K562 (cell line): ENCODE measurements at regions not wholly inside any gene's neighbourhood (a gene's known extent, or its start where the extent isn't known, plus 50 kb on each side); places are given as distances from the start of the nearest gene placed in this dataset.

Source experiments
- ETS2 ChIP-seq: IDR thresholded peaks from 2 replicates; pipeline ENCODE4 v1.6.1; 2016; ENCODE audit warnings: borderline replicate concordance, missing genetic modification characterization, mild to moderate bottlenecking, moderate library complexity, missing compliant biosample characterization; ENCODE audit not compliant: poor library complexity, severe bottlenecking
- RBM25 ChIP-seq: fragments of 200-400 bp; formaldehyde crosslinking; IDR thresholded peaks from 2 replicates; pipeline ENCODE4 v1.6.1; 2018; ENCODE audit warnings: low read length, low read depth, moderate library complexity; ENCODE audit not compliant: severe bottlenecking
- RFX1 ChIP-seq: fragments of 450-650 bp; IDR thresholded peaks from 2 replicates; pipeline ENCODE4 v1.6.1; 2016; ENCODE audit warnings: mild to moderate bottlenecking, moderate library complexity
- ZSCAN32 ChIP-seq: fragments of 450-650 bp; formaldehyde crosslinking; IDR thresholded peaks from 2 replicates; pipeline ENCODE4 v1.4.0; 2020; ENCODE audit warnings: mild to moderate bottlenecking, moderate library complexity
- TF ChIP-seq, protein P1 (sequence below): fragments of 450-650 bp; IDR thresholded peaks from 2 replicates; pipeline ENCODE4 v1.6.1; 2017; ENCODE audit warnings: antibody characterized with exemption, mild to moderate bottlenecking

DNA sequence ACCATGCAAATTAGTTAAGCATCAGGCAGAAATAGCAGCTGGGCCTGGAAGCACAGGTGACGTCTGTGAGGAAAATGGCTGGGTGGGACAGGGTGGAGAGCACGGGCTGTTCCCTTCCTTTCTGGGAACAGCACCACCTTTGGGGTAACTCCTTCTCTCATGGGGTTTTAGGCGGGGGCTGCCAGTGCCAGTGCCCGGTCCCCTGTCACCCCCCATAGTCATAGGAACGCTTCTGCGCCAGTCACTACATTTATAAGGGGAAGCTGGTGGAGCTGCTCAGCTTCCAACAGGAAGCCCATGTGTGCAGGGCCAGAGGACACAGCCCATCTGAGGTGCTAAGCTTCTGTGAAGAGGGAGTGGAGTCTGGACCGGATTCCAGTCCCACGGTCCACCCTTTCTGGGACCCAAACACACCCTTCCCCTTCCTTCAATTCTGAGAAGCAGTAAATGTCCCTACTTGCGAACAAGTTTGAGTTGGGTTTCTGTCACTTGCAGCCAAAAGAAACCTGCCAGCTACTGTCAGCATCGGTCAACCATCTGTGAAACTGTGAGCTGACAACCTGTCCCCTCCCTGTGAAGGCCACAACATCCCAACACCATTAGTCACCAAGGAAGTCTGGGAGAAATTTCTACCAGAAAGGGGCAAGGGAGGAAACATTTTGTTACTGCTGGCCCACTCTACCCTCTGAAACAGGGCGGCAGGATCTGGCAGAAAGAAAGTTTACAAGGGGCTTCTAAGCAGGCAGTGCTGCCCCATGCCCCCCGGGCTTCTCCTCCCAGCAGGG lies 86.0 kb upstream of the AMZ2 start (continued):
- TF ChIP-seq, protein P1, sequence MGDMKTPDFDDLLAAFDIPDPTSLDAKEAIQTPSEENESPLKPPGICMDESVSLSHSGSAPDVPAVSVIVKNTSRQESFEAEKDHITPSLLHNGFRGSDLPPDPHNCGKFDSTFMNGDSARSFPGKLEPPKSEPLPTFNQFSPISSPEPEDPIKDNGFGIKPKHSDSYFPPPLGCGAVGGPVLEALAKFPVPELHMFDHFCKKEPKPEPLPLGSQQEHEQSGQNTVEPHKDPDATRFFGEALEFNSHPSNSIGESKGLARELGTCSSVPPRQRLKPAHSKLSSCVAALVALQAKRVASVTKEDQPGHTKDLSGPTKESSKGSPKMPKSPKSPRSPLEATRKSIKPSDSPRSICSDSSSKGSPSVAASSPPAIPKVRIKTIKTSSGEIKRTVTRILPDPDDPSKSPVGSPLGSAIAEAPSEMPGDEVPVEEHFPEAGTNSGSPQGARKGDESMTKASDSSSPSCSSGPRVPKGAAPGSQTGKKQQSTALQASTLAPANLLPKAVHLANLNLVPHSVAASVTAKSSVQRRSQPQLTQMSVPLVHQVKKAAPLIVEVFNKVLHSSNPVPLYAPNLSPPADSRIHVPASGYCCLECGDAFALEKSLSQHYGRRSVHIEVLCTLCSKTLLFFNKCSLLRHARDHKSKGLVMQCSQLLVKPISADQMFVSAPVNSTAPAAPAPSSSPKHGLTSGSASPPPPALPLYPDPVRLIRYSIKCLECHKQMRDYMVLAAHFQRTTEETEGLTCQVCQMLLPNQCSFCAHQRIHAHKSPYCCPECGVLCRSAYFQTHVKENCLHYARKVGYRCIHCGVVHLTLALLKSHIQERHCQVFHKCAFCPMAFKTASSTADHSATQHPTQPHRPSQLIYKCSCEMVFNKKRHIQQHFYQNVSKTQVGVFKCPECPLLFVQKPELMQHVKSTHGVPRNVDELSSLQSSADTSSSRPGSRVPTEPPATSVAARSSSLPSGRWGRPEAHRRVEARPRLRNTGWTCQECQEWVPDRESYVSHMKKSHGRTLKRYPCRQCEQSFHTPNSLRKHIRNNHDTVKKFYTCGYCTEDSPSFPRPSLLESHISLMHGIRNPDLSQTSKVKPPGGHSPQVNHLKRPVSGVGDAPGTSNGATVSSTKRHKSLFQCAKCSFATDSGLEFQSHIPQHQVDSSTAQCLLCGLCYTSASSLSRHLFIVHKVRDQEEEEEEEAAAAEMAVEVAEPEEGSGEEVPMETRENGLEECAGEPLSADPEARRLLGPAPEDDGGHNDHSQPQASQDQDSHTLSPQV, result no peak
- TF ChIP-seq RBM25 (no peak), ZSCAN32 (no peak), RFX1 (no peak), ETS2 (tag) (no peak)
